Activated naive CD8-positive, alpha-beta T cell treated with anti-CD3 and anti-CD28 coated beads, Interleukin-2, amount 10 ng/mL, durations not matched to agents 7 days and 5 days (primary cell): ENCODE measurements at regions not wholly inside any gene's neighbourhood (a gene's known extent, or its start where the extent isn't known, plus 50 kb on each side); places are given as distances from the start of the nearest gene placed in this dataset.

Source experiments
- ATAC-seq: fragments of 150-1000 bp; cut with Tn5 transposase; one replicate; pipeline ENCODE4 v1.10.0; 2021; ENCODE audit warnings: low read depth, moderate library complexity
- POLR2A ChIA-PET: fragments of 350-600 bp; sonication (Branson Sonifier 250); formaldehyde crosslinking; loops from one replicate; lab custom pipeline; 2021; ENCODE audit warnings: antibody characterized with exemption; lab: Charles Lee
- DNase-seq: peaks from one replicate; pipeline ENCODE4 v3.0.0; 2021
- H3K27ac Mint-ChIP-seq: one replicate; pipeline ENCODE4 v1.8.0; 2022; ENCODE audit warnings: mild to moderate bottlenecking, mixed read lengths
- H3K27me3 Mint-ChIP-seq: one replicate; pipeline ENCODE4 v1.8.0; 2022; ENCODE audit warnings: mild to moderate bottlenecking, moderate library complexity, mixed read lengths
- H3K36me3 Mint-ChIP-seq: one replicate; pipeline ENCODE4 v1.8.0; 2021; ENCODE audit warnings: mild to moderate bottlenecking, mixed read lengths
- H3K4me1 Mint-ChIP-seq: one replicate; pipeline ENCODE4 v1.8.0; 2021; ENCODE audit warnings: mixed read lengths
- H3K4me3 Mint-ChIP-seq: one replicate; pipeline ENCODE4 v1.8.0; 2022; ENCODE audit warnings: mild to moderate bottlenecking, moderate library complexity, mixed read lengths
- H3K9me3 Mint-ChIP-seq: one replicate; pipeline ENCODE4 v1.8.0; 2021; ENCODE audit warnings: mixed read lengths

GRCh38 chr2:152822676-152823075 lies 104.3 kb downstream of the ARL6IP6 start:
- Mint-ChIP-seq H3K27me3 (no peaks in the 10 kb centered on the region), H3K4me3 (no peak overlapping the region), H3K36me3 (no peaks in the 10 kb centered on the region), H3K9me3 (no peaks in the 10 kb centered on the region), H3K4me1 (no peaks in the 10 kb centered on the region), H3K27ac (no peak overlapping the region)
- no peak for DNase-seq
- no peak for ATAC-seq
- POLR2A ChIA-PET, result no interaction called here

- DNase-seq (no peak), ATAC-seq (no peak)
- Mint-ChIP-seq H3K4me1 (no peaks in the 10 kb centered on the region), H3K36me3 (no peaks in the 10 kb centered on the region), H3K4me3 (no peak overlapping the region), H3K27ac (no peak overlapping the region), H3K9me3 (no peaks in the 10 kb centered on the region), H3K27me3 (peaks cover 8% of the 10 kb centered on the region)
- POLR2A ChIA-PET, result no interaction called here
Observed at GRCh38 chr2:152820048-152820447, 101.6 kb downstream of the ARL6IP6 start.

- ATAC-seq (no peak), DNase-seq (no peak)
- H3K4me1 Mint-ChIP-seq, result no peaks in the 10 kb centered on the region
- no peak overlapping the region for H3K27ac Mint-ChIP-seq
- H3K9me3 Mint-ChIP-seq, result peaks cover 5% of the 10 kb centered on the region
- H3K4me3 Mint-ChIP-seq, result no peak overlapping the region
- POLR2A ChIA-PET, result no interaction called here
- H3K27me3 Mint-ChIP-seq, result peaks cover 8% of the 10 kb centered on the region
- H3K36me3 Mint-ChIP-seq, result no peaks in the 10 kb centered on the region
Observed at GRCh38 chr2:152815634-152816257, 97.3 kb downstream of the ARL6IP6 start.

DNA sequence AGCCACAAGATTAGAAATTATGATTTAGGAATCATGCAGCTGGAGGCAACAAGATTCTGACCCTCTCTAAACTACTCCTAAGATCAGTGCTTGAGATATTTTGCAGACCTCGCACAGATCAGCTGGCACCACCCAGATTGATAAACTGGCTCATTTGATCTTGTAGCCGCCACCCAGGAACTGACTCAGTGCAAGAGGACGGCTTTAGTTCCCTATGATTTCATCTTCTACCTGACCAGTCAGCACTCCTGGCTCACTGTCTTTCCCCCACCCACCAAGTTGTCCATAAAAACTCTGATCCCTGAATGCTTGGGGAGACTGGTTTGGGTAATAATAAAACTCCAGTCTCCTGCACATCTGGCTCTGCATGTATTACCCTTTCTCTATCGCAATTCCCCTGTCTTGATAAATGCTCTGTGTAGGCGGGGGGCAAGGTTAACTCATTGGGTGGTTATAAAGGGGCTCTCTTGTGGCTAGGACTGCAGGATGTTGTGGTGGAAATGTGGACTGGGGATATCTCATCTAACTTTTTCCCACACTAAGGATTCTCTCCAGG lies 96.1 kb downstream of the ARL6IP6 start:
- H3K9me3 Mint-ChIP-seq, result peaks cover 7% of the 10 kb centered on the region
- DNase-seq, result no peak
- no peak overlapping the region for H3K27ac Mint-ChIP-seq
- peaks cover 8% of the 10 kb centered on the region for H3K27me3 Mint-ChIP-seq
- H3K4me1 Mint-ChIP-seq, result no peaks in the 10 kb centered on the region
- ATAC-seq, result no peak
- H3K4me3 Mint-ChIP-seq, result no peak overlapping the region
- POLR2A ChIA-PET, result no interaction called here
- no peaks in the 10 kb centered on the region for H3K36me3 Mint-ChIP-seq

- POLR2A ChIA-PET, result no interaction called here
- Mint-ChIP-seq H3K27me3 (peaks cover 8% of the 10 kb centered on the region), H3K36me3 (no peaks in the 10 kb centered on the region), H3K4me1 (no peaks in the 10 kb centered on the region), H3K9me3 (peaks cover 7% of the 10 kb centered on the region), H3K27ac (no peak overlapping the region), H3K4me3 (no peak overlapping the region)
- no peak for ATAC-seq
- DNase-seq, result no peak
Observed at GRCh38 chr2:152813351-152813750, 94.9 kb downstream of the ARL6IP6 start.
